Activated CD4-positive, CD25-positive, alpha-beta regulatory T cell treated with anti-CD3 and anti-CD28 coated beads, Interleukin-2, amount 50 U/mL, for 24 hours (primary cell): ENCODE measurements at regions not wholly inside any gene's neighbourhood (a gene's known extent, or its start where the extent isn't known, plus 50 kb on each side); places are given as distances from the start of the nearest gene placed in this dataset.
"Not testable (repeated sequence)": the region's sequence is repeated elsewhere in the genome, so short reads cannot be mapped to it uniquely, and the experiment has no call there.

Experiments
- ATAC-seq, 2 donors: fragments of 150-1000 bp; cut with Tn5 transposase; one replicate each; pipeline ENCODE4 v1.10.0; 2021; ENCODE audit warnings: mild to moderate bottlenecking in 1 of 2, moderate library complexity in 1 of 2

- no peak for ATAC-seq
Observed at GRCh38 chr6:165167311-165167710, 142.1 kb downstream of the C6orf118 start.

DNA sequence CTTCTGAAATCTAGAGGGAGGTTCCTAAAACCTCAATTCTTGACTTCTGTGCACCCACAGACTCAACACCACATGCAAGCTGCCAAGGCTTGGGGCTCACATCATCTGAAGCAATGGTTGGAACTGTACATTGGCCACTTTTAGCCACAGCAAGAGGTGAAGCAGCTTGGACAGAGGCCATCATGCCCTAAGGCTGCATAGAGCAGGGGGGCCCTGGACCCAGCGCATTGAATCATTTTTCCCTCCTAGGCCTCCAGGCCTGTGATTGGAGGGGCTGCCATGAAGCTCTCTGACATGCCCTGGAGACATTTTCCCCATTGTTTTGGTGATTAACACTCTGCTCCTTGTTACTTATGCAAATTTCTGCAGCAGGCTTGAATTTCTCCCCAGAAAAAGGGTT, 145.9 kb downstream of the C6orf118 start:
- no peak for ATAC-seq

DNA sequence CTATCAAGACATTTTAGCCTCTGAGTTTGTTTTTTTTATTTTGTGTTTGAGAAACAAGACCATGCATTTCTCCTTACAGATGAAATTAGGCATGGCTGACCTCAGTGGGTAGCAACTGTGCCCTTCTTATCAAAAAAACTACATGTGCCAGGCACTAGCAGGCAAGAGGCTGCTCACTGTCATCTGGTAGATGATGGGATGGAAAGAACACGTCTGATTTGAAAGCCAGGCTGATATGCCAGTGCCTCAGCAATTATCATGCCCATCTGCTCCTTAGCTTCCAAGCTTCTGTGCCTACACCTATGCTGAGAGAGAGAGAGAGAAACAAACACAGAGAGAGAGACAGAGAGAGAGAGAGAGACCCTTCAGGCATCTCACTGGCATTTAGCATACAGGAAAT, 149.9 kb downstream of the C6orf118 start:
- ATAC-seq, result no peak

DNA sequence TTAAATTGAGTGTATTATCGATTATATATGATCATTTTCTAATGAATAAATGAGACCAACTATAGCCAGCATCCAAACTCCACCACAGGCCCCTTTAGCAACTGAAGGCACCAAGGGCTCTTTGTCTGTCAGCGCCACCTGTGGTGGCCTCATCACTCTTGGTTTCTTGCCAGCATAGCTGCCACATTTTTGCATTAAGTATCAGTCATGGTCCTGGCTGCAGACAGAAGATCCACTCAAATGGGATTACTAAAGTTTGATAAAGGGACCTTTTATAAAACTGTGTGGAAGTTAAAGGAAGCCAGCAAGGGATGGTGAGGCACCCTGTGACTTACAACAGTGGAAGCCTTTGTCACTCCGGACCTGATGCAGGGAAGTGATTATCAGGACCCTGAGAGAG, 162.9 kb downstream of the C6orf118 start:
- ATAC-seq, result no peak

DNA sequence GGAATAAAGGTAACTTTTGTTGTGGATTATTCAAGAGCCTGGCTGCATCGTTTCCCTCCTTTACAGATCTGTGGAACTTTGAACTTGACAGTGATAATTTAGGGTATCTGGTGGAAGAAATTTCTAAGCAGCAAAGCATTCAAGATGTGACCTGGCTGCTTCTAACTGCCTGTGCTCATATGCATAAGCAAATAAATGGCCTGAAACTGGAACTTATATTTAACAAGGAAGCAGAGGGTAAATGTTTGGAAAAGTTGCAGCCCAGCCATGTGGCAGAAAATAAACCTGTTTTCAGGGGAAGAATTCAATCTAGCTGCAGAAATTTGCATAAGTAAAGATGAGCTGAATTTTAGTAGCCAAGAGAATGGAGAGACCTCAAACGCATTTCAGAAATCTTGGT, 173.5 kb downstream of the C6orf118 start:
- no peak for ATAC-seq

- no peak for ATAC-seq
Observed at GRCh38 chr6:165129086-165129485, 180.3 kb downstream of the C6orf118 start.

GRCh38 chr6:165127743-165128142, 181.7 kb downstream of the C6orf118 start:
- not testable (repeated sequence) for ATAC-seq

DNA sequence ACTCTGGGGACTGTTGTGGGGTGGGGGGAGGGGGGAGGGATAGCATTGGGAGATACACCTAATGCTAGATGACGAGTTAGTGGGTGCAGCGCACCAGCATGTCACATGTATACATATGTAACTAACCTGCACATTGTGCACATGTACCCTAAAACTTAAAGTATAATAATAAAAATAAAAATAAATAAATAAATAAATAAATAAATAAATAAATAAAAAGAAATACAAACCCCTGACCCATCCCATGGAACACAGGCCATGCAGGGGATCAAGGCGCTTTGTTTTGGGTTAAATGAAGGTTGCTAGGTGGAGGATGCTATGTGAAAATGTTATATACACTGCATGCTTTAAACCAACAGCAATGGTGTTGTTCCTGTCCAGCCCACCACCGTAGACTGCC, 184.7 kb downstream of the C6orf118 start:
- not testable (repeated sequence) for ATAC-seq

- ATAC-seq, result no peak
Observed at GRCh38 chr6:165119231-165120020, 190.0 kb downstream of the C6orf118 start.

GRCh38 chr6:165118736-165119135, 190.7 kb downstream of the C6orf118 start:
- no peak for ATAC-seq

- ATAC-seq, result no peak
Observed at GRCh38 chr6:165117806-165118205, 191.6 kb downstream of the C6orf118 start.

- ATAC-seq, result no peak
Observed at GRCh38 chr6:165117121-165117520, 192.3 kb downstream of the C6orf118 start.

GRCh38 chr6:165110860-165111259, 198.5 kb downstream of the C6orf118 start:
- no peak for ATAC-seq

DNA sequence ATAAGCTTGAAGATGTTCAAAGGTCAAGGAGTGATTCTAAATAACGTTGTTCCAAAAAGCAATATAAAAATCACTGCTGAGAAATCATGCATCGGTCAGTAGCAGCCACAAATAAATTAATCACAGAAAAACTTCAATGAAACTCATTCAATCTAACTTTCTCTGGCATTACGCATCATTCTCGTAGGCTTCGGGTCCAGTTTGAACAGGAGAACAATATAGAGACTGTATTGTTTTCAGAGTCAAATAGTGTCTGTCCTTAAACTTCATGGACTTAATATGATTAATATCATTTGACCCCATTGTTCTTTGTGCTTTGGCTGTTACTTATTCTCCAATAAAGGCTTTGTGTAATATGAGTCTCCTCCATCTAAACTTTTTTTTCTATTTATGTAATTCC, 200.4 kb downstream of the C6orf118 start:
- no peak for ATAC-seq

GRCh38 chr6:165106261-165106660, 203.1 kb downstream of the C6orf118 start:
- no peak for ATAC-seq

DNA sequence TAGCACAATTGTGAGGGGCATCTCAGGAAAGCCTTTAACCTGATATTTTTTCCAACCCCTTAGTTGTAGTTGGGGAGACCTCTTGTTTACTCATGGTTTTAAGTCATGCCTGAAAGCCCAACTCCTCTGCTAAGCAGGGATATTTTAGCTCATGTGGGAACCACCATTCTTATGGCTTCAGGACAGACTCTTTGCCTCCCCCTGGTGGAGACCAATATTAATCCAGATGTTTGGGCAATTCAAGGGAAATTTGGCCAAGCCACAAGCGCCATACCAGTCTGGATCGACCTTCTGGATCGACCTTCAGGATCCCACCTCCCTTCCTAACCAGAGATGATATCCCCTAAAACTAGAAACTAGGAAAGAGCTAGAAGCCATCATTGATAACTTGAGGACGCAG, 211.2 kb downstream of the C6orf118 start:
- no peak for ATAC-seq

DNA sequence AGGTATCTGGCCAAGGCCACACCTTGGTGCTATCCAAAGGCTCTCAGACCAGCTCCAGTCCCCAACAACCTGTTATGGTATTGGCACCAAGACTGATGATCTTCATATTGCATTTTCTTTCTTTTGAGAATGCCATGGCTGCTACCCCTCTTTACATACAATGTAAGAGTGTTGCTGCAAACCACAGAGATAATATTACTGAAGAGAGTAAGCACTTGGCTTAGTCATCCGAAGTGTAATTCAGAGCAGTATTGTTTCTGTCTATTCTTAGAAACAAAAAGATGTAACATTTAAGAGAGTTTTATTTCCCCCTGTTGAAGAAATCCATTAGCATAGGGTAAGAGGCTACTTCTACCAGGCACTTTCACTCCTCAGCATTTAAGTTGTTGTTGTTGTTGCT, 212.5 kb downstream of the C6orf118 start:
- ATAC-seq, result no peak

DNA sequence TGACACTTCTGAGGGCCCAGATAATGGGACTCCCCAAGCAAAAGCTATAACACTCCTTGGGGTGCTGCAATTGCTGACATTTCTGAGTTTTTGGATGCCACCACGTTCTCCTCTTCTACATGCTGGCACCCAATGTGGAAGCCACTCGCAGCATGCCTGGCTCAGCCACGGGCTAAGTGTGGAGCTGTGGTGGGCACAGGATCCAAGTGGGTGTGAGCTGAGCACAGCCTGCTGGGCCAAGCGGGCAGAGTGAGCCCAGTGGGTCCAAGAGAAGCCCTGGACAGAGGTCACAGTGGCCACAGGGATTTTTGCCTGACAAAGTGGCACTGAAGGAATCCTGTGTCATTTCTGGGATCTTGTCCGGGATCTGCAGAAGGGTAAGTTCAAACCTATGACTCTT, 213.2 kb downstream of the C6orf118 start:
- no peak for ATAC-seq

DNA sequence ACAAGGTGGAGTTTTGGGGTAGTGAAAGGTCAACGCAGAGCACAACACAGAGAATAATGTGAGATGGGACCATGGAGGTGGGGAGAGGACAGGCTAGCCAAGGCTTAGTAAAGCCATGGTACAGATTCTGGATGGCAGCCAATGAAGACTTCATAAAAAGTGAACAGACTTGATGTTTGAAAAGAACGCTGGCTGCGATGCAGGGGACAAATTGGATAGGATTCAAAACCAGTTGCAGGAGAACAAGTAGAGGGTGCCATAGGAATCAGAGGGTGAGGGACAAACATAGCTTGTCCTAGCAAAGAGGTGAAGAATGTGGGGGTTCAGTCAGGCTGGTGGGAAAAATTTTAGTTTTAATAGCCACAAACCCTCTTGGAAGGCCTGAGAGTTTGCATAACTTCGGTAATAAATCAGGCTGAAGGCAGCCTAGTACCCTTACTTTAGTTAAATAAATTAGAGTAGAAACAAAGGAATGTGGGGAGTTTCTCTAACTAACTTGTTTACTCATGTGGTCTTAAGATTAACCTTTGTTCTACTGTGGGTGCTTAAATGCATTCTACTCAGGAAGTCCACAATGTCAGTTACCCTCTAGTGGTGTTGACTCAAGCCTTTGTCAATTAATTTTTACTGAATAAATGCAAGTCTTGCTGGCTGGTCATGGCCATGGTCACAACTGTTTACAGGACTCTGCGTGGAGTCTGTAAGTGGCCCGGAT, 216.4 kb downstream of the C6orf118 start:
- no peak for ATAC-seq

DNA sequence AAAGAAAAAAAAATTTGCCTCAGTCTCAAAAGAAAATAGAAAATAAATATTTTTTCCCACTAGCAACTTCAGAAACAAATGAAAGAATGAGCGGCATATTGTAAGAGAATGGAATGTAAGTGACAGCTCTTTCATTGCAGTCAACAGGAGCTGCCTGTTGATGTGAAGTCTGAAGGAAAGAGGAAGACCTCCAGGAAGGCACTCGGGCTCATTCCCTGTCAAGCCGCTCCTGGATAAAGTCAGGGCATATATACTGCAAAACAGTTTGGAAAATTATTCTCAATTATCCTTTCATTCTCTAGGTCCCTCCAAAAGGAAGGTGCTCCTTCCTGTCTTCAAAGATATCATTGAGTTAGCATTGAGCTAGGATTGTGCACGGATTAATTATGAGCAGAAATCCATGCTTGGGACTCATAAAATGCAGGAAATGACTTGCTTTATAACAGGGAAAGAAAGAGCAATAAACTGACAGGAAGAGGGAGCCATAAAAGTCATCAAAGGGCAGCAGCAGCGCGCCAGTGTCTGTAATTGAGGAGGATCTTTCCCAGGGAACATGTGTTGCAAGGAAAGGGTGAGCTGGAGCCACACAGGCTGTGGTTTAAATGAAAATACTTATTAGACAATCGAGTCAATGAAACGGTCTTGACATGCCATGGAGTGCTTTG, 218.2 kb downstream of the C6orf118 start:
- ATAC-seq, result no peak

- no peak for ATAC-seq
Observed at GRCh38 chr6:165090242-165090641, 219.2 kb downstream of the C6orf118 start.

- ATAC-seq, result no peak
Observed at GRCh38 chr6:165086814-165087213, 222.6 kb downstream of the C6orf118 start.

- ATAC-seq, result no peak
Observed at GRCh38 chr6:165082636-165083035, 226.8 kb downstream of the C6orf118 start.
